IMR-90 (cell line): ENCODE measurements at regions not wholly inside any gene's neighbourhood (a gene's known extent, or its start where the extent isn't known, plus 50 kb on each side); places are given as distances from the start of the nearest gene placed in this dataset.

ENCODE experiments used
- CEBPB ChIP-seq: IDR thresholded peaks from 2 replicates; pipeline ENCODE4 v1.6.1; 2012; ENCODE audit warnings: low read depth, low read length, improper control_type of control experiment
- MAFK ChIP-seq: IDR thresholded peaks from 2 replicates; pipeline ENCODE4 v1.6.1; 2012; ENCODE audit warnings: low read depth, low read length, improper control_type of control experiment
- MAZ ChIP-seq: IDR thresholded peaks from 2 replicates; pipeline ENCODE4 v1.6.1; 2012; ENCODE audit warnings: low read depth, mild to moderate bottlenecking, low read length, improper control_type of control experiment, moderate library complexity, borderline replicate concordance
- MXI1 ChIP-seq: IDR thresholded peaks from 2 replicates; pipeline ENCODE4 v1.6.1; 2012; ENCODE audit warnings: low read depth, mild to moderate bottlenecking, low read length, moderate library complexity, borderline replicate concordance
- POLR2A ChIP-seq: IDR thresholded peaks from 2 replicates; pipeline ENCODE4 v1.6.1; 2012; ENCODE audit warnings: mild to moderate bottlenecking, low read depth, low read length
- RAD21 ChIP-seq: IDR thresholded peaks from 2 replicates; pipeline ENCODE4 v1.6.1; 2012; ENCODE audit warnings: low read length, improper control_type of control experiment
- RCOR1 ChIP-seq: IDR thresholded peaks from 2 replicates; pipeline ENCODE4 v1.6.1; 2012; ENCODE audit warnings: mild to moderate bottlenecking, low read length, improper control_type of control experiment; ENCODE audit not compliant: insufficient replicate concordance
- RFX5 ChIP-seq: IDR thresholded peaks from 2 replicates; pipeline ENCODE4 v1.8.0; 2012; ENCODE audit warnings: low read depth, mild to moderate bottlenecking, low read length, moderate library complexity
- TF ChIP-seq, protein P1 (sequence below): conservative IDR thresholded peaks from 2 replicates; pipeline ENCODE4 v1.5.1; 2012; ENCODE audit warnings: mild to moderate bottlenecking, low read depth, low read length, improper control_type of control experiment
- TF ChIP-seq, protein P2 (sequence below): fragments of 150-350 bp; IDR thresholded peaks from 2 replicates; pipeline ENCODE4 v1.6.1; 2016; ENCODE audit warnings: low read depth, mild to moderate bottlenecking, low read length, moderate library complexity, borderline replicate concordance

DNA sequence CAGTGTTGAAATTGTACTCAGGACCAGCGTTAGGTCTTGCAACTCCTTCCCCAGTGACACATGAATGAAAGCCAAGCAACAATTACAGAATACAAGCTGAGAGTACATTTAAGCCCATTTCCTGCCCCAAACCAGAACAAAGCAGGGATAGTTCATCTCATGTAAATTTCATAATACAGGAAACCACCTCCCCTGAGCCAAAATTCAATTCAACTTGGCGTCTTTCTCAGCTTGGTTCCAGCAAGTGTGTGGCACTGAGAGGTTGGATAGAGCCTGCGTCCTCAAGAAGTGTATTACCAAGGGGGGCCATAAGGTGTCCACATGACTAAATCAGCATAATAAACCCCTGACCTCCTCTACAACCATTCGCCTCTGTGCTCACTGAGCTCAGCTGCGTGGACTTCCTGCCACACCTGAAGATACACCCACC lies 278.9 kb upstream of the CRY1 start:
- TF ChIP-seq, protein P1, sequence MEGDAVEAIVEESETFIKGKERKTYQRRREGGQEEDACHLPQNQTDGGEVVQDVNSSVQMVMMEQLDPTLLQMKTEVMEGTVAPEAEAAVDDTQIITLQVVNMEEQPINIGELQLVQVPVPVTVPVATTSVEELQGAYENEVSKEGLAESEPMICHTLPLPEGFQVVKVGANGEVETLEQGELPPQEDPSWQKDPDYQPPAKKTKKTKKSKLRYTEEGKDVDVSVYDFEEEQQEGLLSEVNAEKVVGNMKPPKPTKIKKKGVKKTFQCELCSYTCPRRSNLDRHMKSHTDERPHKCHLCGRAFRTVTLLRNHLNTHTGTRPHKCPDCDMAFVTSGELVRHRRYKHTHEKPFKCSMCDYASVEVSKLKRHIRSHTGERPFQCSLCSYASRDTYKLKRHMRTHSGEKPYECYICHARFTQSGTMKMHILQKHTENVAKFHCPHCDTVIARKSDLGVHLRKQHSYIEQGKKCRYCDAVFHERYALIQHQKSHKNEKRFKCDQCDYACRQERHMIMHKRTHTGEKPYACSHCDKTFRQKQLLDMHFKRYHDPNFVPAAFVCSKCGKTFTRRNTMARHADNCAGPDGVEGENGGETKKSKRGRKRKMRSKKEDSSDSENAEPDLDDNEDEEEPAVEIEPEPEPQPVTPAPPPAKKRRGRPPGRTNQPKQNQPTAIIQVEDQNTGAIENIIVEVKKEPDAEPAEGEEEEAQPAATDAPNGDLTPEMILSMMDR, result no peak
- TF ChIP-seq POLR2A (no peak), CEBPB (no peak), MXI1 (no peak), RAD21 (no peak), MAFK (no peak), RCOR1 (no peak), RFX5 (no peak), MAZ (no peak)
- TF ChIP-seq, protein P2, sequence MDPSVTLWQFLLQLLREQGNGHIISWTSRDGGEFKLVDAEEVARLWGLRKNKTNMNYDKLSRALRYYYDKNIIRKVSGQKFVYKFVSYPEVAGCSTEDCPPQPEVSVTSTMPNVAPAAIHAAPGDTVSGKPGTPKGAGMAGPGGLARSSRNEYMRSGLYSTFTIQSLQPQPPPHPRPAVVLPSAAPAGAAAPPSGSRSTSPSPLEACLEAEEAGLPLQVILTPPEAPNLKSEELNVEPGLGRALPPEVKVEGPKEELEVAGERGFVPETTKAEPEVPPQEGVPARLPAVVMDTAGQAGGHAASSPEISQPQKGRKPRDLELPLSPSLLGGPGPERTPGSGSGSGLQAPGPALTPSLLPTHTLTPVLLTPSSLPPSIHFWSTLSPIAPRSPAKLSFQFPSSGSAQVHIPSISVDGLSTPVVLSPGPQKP, result no peak
